HG03521 (cell line): ENCODE measurements at regions not wholly inside any gene's neighbourhood (a gene's known extent, or its start where the extent isn't known, plus 50 kb on each side); places are given as distances from the start of the nearest gene placed in this dataset.
"Not testable (repeated sequence)": the region's sequence is repeated elsewhere in the genome, so short reads cannot be mapped to it uniquely, and the experiment has no call there.

Experiments
- ATAC-seq: cut with Tn5 transposase; IDR thresholded peaks from one replicate; pipeline ENCODE4 v1.9.1; 2021; ENCODE audit warnings: mild to moderate bottlenecking, moderate library complexity; ENCODE audit not compliant: unreplicated experiment

DNA sequence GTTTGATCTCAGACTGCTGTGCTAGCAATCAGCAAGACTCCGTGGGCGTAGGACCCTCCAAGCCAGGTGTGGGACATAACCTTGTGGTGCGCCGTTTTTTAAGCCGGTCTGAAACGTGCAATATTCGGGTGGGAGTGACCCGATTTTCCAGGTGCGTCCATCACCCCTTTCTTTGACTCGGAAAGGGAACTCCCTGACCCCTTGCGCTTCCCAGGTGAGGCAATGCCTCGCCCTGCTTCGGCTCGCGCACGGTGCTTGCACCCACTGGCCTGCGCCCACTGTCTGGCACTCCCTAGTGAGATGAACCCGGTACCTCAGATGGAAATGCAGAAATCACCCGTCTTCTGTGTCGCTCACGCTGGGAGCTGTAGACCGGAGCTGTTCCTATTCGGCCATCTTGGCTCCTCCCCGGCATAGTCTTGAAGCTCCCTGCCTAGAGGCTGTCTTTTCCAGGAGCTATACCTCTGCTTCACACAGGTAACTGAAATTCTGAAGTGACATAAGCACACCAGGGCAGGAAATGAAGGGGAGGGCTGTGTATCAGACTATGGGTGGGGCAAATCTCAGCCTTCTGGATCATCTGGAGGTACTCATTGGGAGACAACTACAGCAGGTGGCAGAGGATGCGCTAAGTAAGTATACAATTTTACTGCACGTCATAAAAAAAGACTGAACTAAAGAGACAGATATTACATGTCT is 252.1 kb upstream of the POT1 start:
- ATAC-seq: not testable (repeated sequence)

DNA sequence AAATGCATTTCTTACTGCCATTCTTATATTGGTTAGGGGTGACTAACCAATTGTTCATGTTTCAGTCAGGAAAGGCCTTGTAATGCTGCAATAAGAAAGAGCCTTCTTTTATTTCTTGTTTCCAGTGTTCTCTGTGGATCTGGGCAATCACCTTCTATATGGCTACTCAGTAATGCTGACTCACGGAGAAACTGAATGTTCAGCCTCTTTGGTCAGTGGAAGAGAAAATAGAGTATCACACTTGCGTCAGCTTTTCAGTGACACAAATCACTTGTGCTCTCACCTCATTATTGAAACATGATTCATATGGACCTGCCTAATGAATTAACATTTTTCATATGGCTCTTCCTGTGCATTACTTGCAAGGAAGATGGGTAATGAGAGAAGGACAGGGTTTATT is 243.9 kb upstream of the POT1 start:
- ATAC-seq: no peak

DNA sequence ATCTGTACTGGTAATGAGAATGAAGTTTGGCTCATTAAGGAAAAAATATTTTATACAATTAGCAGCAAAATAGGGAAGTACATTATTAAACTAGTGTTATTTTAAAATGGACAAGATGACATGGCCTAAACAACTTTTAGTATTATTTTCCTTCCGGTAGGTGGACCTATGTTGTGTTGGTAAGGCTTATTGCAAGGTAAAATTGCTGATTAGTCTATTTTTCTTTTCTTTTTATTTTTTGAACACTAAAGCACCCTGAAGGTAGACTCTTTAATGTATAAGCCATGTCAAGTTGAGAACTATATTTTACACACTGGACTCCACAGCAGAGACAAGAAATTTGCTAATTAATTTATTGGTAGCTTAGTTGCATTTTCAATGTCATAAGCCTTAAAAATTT is 239.5 kb upstream of the POT1 start:
- no peak for ATAC-seq

DNA sequence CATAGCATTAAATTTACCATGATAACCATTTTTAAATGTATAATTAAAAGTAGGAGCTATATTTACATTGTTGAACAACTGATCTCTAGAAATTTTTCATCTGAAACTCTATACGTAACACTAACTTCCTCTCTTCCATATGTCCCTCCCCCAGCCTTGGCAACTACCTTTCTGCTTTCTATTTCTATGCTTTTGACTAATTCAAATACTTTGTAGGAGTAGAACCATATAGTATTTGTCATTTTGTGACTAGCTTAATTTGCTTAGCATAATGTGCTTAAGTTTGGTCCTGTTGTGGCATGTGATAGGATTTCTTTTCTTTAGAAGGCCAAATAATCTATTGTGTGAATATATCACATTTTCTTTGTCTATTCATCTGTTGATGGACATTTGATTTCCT is 225.3 kb upstream of the POT1 start:
- no peak for ATAC-seq

DNA sequence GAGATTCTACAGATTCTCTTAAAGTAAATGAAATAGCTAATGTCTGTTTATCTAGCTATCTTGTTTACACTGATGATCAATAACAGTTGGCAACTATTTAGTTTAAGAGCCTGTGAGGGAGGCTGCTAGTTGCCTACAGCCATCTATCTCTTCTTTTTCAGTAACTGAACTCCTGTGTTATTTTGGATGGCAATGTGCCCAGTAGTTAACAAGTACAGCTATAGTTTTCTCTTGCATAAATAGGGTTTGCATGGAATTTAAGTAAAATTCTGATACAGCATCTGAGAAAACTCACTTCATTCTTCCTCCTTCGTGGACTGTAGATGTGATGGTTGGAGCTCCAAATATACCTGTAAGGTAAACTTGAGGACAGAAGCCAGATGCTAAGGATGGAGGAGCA is 219.5 kb upstream of the POT1 start:
- no peak for ATAC-seq

DNA sequence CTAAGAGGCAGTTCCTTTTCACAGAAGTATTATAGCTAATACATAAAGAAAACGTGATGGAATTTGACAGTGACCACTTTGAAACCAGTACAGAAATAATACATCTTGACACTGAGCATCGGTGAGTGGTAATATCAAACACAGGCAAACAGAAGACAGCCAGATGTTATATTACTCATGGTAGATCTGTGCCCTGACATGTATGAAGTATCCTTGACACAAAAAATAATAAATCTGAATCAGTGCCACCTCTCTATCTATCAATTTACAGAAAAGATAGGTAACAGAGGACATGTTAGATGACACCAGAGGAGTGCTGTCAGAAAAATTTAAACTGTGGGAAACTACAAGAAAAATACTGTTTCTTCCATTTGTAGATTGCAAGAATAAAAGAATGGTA is 217.4 kb upstream of the POT1 start:
- ATAC-seq: no peak

DNA sequence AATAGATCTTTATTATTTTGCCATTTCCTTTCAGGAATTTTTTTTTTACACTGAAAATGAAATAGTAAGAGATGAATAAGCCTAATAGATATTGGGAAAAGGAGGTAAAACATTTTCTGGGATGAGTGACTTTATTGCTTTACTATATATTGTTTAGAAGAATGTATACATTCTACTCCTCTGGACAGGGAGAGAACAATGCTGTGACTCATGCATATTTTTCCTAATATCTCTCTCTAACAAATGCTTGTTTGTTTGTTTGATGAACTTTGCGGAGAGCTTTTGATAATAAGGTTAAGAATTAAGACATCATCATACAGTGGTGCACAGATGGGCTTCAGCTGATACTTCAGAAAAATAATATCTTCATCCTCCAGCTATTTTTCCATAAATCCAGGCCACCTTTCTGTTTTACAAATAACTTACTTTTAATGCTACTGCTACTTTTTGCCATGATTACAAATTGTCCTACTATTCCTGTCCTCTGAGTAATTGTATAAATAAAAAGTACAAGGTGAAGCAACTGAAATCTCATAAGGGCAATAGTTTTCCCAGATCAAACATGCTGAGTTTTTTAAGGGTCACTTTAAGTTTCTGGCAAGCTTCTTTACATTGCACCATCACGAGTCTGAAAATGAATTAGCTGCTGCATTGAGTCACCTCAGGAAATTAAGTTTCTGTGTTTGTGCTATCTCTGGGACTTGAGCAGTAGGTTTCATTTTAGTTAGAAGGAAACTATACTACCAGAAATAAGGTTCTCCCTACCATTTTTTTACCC is 207.3 kb upstream of the POT1 start:
- no peak for ATAC-seq

DNA sequence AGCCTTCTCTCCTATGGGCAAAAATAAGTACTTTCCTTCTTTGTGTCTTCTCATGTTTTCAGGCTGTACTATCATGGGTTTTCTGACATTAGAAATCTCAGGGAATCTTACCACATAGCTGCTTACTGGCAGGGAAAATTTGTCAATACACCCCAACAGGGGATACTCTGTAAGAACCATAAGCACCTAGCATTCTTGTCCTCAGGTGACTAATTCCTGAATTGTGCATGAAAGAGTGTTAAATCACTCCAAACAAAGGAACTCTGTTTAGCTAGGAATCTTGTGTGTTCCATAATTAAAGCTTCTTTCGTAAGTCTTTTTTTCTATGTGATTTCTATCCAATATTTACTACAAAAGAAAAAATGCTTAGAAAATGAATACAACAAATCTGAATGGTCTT is 206.7 kb upstream of the POT1 start:
- no peak for ATAC-seq

DNA sequence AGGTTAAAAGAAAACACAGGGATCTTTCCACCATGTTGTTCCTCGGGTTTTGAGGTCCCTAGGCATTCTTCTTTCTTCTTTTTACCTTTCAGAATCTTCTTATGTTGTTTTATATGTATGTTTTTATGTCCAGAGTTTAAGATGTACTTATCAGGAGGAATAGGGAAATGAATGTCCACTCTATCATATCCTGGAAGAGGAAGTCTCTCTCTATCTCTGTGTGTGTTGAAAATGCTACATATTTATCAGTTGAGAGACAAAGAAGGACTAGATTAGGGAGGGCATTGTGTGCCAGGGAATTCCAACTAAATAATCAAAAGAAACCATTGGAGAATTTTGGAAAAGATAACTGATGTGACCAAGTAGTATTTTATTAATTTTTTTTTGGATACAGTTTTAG is 200.5 kb upstream of the POT1 start:
- ATAC-seq: no peak

DNA sequence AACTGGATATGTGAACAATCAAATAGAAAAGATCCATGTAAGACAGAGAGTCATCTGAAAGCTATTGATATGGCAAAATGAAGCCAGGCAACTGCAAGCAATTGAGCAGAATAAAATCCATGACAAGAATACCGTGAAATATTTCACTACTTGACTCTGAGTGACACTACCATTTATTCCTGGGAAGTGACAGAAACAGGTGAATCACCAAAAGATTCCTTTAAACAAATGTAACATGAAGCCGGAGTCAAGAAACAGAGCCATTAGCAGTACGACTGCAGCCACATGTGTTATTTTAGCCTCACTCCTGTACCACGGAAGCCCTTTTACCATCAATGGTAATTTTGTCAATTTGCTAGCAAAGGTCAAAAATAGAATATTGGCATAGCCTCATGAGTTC is 197.7 kb upstream of the POT1 start:
- ATAC-seq: no peak

DNA sequence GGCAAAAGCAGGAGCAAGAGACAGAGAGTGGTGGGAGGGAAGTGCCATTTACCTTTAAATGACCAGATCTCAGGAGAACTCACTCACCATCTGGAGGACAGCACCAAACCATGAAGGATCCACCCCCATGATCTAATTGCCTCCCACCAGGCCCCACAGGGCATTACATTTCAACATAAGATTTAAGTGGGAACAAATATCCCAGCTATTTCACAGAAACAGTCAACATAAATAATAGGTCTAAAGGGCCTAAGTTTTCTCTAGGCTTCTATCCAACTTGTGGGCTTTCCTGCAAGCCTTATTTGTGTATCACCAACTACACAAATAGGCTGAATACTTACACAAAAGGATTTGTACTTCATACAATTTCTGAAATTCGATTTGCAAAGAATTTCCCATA is 196.8 kb upstream of the POT1 start:
- ATAC-seq: no peak

DNA sequence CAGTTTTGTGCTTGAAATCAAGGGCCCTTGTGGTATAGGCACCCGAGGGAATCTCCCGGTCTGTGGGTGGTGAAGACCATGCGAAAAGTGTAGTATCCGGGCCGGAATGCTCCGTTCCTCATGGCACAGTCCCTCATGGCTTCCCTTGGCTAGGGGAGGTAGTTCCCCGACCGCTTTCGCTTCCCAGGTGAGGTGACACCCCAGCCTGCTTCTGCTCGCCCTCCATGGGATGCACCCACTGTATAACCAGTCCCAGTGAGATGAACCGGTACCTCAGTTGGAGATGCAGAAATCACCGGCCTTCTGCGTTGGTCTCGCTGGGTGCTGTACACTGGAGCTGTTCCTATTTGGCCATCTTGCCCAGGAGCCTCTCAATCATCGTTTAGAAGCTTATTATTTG is 195.7 kb upstream of the POT1 start:
- ATAC-seq: no peak

DNA sequence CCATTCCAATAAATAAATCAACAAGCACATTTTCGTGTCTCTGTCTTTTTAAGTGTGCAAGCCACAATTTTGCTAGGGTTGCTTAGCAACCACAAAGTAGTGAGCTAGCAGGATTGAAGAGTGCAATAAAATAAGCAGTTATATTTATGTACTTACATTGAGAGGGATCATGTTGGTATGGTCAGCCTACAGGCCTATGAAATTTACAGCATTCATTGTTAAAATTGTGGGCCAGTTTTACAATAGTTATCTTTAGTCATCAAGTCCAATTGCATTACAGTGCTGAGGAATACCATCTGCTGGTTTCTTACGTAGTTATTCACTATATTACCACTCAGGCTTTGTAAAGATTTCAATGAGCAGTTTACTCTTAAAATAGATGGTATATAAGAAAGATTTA is 192.5 kb upstream of the POT1 start:
- ATAC-seq: no peak

DNA sequence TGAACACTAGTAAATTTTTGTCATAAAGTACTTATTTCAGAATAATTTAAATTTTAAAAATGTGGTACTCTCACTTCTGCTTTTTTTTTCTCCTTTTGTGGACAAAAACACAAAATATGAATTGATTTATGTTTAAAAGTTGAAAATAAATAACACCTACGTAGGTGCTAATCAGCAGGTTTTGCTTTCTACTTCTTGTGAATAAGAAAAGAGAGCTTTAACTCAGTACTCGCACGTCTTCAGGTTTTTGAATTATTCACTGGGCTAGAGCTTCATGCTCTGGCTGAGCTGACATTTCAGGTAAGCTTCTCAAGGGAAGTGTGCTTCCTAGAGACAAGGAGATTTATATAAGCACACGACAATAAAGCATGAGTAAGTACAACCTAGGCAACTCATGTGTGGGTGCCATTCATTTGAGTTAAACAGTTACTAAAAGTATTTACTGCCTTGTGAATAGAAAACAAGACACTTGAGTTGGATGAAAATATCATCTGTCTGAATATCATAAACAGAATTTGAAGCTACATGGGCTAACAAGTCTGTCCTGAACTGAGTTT is 190.0 kb upstream of the POT1 start:
- ATAC-seq: no peak

DNA sequence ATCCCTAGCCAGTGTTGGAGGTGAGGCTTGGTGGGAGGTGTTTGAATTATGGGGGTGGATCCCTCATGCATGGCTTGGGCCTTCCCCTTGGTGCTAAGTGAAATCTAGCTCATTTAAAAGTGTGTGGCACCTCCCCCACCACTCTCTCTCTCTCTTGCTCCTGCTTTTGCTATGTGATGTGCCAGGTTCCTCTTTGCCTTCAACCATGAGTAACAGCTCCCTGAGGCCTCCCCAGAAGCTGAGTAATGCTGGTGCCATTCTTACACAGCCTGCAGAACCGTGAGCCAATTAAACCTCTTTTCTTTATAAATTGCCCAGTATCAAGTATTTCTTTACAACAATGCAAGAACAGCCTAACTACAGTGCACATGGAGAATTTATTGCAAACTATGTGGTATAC is 188.8 kb upstream of the POT1 start:
- ATAC-seq: no peak

DNA sequence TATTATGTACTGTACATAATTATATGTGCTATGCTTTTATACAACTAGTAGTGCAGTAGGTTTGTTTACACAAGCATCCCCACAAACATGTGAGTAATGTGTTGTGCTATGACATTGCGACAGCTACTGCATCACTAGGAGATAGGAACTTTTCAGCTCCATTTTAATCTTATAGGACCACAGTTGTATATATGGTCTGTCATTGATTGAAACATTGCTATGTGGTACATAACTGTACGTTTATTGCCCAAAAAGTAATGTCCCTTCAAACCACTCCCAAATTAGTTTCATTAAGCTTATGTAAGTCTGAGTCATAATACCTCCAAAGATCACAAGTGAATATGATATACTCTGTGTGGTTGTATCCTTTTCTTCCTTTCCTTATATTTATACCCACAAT is 183.2 kb upstream of the POT1 start:
- no peak for ATAC-seq

DNA sequence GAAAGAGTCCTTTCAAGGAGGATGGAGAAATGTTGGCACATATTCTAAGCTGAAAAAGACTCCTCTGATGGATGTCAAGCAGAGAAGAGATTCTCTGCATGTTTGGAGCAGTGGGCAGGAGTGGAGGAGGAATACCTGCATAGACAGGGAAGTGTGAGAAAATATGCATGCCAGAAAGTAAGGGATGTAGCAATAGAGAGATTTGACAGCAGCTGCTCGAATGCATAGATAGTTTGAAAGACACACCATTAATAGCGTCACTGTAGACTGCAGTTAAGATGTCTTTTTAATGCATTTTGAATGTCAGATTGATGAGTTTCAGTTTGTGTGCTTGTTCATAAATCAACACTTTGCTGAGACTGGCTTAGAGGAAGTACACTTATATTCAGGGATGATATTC is 169.9 kb upstream of the POT1 start:
- ATAC-seq: no peak

DNA sequence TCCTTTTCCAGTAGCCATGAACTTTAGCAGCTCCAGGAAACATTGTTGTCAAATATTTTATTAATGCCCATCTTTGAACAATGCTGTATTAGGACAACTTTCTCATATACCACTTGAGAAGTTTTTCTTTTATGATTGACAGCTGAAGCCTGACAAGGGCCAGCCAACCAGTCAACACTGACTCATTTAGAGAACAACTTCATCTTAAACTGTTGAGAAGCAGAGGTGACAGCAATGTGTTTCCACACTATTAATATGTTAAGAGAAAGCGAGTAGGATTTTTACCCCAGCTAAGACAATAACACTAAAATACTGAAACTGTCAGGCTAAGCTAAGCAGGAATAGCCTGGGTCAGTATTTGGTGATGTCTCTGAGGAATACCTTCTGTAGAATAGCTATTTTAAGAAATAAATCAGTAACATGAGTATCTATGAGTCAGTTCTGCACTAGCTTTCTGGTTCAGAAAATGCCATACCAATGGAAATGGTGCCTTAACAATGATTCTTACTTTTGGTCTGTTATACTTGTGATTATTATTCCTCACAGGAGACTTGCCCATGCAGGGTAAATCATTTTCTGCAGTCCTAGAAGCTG is 168.8 kb upstream of the POT1 start:
- peak; percentile 53 for ATAC-seq

DNA sequence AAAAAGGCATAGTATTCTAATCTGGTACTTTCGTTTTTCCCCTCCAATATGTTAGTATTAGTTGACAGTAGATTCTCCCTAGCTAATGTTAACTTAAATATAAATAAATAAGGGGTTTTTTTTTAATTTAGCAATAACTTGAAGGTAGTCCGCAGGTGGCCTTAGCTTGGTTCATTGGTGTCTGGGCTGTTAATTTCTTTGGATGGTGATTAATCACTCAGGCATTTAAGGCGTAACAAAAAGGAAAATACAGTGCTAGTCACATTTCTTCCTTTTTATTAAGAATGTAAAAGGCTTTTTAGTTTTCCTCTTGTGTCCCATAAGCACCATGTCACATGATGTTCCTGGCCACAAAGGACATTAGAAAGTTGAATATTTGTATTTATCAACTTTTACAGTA is 161.0 kb upstream of the POT1 start:
- ATAC-seq: no peak

DNA sequence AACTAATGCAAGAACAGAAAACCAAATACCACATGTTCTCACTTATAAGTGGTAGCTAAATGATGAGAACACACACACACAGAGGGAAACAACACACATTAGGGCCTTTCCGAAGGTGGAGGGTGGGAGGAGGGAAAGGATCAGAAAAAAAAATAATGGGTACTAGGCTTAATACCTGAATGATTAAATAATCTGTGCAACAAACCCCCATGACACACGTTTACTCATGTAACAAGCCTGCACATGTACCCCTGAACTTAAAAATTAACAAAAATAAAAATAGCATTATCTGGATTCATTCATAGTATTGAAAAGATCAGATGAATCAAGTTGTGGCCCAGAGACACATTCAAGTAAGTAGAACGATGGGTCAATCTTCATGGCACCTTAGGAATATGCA is 159.5 kb upstream of the POT1 start:
- no peak for ATAC-seq

DNA sequence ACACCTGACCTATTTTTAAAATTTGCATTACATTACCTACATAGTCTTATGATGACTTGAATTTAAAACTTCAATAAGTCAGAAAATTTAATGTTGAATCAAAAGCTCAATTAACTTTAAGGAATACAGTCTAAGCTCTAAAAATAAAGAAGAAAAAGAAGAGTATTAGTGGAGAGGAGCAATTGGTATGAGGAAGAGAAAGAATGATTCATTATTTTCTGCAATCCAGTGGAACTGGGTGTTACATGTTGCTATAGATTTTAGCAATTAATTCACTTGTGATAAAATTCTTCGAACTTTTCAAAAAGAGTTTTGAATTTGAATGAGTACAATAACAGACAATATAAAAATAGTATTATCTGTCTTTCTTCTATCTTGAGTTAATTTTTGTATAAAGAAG is 158.9 kb upstream of the POT1 start:
- ATAC-seq: no peak

DNA sequence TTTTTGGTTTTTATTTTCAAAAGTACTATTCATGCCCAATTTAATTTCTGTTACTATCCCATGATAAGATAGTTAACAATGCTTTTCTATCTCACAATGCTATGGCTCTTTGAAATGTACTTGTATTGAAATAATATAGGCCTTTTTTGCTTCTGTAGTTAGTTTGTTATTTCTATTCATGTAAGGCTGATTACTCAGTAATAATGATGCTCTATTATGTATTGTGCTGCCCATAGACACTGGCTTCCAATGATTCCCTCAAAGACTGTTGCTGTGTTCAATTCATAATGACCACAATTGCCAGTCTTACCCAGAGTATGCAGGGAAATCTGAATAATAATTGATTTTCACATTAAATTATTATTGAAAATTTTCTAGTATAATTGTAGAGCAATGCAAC is 155.5 kb upstream of the POT1 start:
- no peak for ATAC-seq
